SK-N-SH treated with all-trans-retinoic acid at 6 μM for 48 hours (cell line): ENCODE measurements at regions not wholly inside any gene's neighbourhood (a gene's known extent, or its start where the extent isn't known, plus 50 kb on each side); places are given as distances from the start of the nearest gene placed in this dataset.

Experiments
- ATAC-seq: fragments of 200-7000 bp; cut with Tn5 transposase; 3 replicates; pipeline ENCODE4 v1.9.1; 2020; ENCODE audit warnings: mild to moderate bottlenecking, moderate library complexity
- ARNTL ChIP-seq: fragments of 450-650 bp; formaldehyde crosslinking; IDR thresholded peaks from 2 replicates; pipeline ENCODE4 v1.5.0; 2020; ENCODE audit warnings: low read depth, mild to moderate bottlenecking, moderate library complexity, borderline replicate concordance
- BACH2 ChIP-seq: fragments of 250-450 bp; sonication (Bioruptor Pico); IDR thresholded peaks from 2 replicates; pipeline ENCODE4 v1.9.0; 2021; ENCODE audit warnings: mild to moderate bottlenecking, borderline replicate concordance
- CSDC2 ChIP-seq: fragments of 250-450 bp; sonication (Bioruptor Pico); IDR thresholded peaks from 2 replicates; pipeline ENCODE4 v1.5.0; 2020; ENCODE audit warnings: mild to moderate bottlenecking, moderate library complexity
- ESRRG ChIP-seq: fragments of 250-450 bp; sonication (Bioruptor Pico); IDR thresholded peaks from 2 replicates; pipeline ENCODE4 v1.6.1; 2021; ENCODE audit warnings: mild to moderate bottlenecking
- GLIS3 ChIP-seq: fragments of 250-450 bp; sonication (Bioruptor Pico); IDR thresholded peaks from 2 replicates; pipeline ENCODE4 v1.5.0; 2020; ENCODE audit warnings: mild to moderate bottlenecking, moderate library complexity
- ISL1 ChIP-seq: fragments of 250-450 bp; sonication (Bioruptor Pico); IDR thresholded peaks from 2 replicates; pipeline ENCODE4 v2.1.2; 2022; ENCODE audit warnings: mild to moderate bottlenecking, moderate library complexity
- OSR1 ChIP-seq: fragments of 250-450 bp; sonication (Bioruptor Pico); IDR thresholded peaks from 2 replicates; pipeline ENCODE4 v1.8.0; 2022; ENCODE audit warnings: moderate library complexity, mild to moderate bottlenecking, inconsistent platforms
- PATZ1 ChIP-seq: fragments of 250-450 bp; sonication (Bioruptor Pico); IDR thresholded peaks from 2 replicates; pipeline ENCODE4 v1.8.0; 2020; ENCODE audit warnings: mild to moderate bottlenecking, moderate library complexity, borderline replicate concordance
- POU6F1 ChIP-seq: fragments of 250-450 bp; sonication (Bioruptor Pico); IDR thresholded peaks from 2 replicates; pipeline ENCODE4 v1.8.0; 2021; ENCODE audit warnings: low read depth, mild to moderate bottlenecking, moderate library complexity, borderline replicate concordance
- PPARA ChIP-seq: fragments of 250-450 bp; sonication (Bioruptor Pico); IDR thresholded peaks from 2 replicates; pipeline ENCODE4 v1.5.0; 2020; ENCODE audit warnings: mild to moderate bottlenecking, borderline replicate concordance
- SNAI2 ChIP-seq: fragments of 250-450 bp; sonication (Bioruptor Pico); IDR thresholded peaks from 2 replicates; pipeline ENCODE4 v1.5.0; 2020; ENCODE audit warnings: mild to moderate bottlenecking, moderate library complexity
- TOX ChIP-seq: fragments of 250-450 bp; sonication (Bioruptor Pico); IDR thresholded peaks from 2 replicates; pipeline ENCODE4 v1.8.0; 2021; ENCODE audit warnings: mild to moderate bottlenecking, moderate library complexity, borderline replicate concordance
- ZC3H10 ChIP-seq: fragments of 250-450 bp; sonication (Bioruptor Pico); IDR thresholded peaks from 2 replicates; pipeline ENCODE4 v1.5.1; 2021; ENCODE audit warnings: mild to moderate bottlenecking, moderate library complexity
- ZFP3 ChIP-seq: fragments of 250-450 bp; sonication (Bioruptor Pico); IDR thresholded peaks from 2 replicates; pipeline ENCODE4 v1.5.0; 2020; ENCODE audit warnings: mild to moderate bottlenecking, moderate library complexity
- ZFP30 ChIP-seq: fragments of 450-650 bp; formaldehyde crosslinking; IDR thresholded peaks from 2 replicates; pipeline ENCODE4 v1.5.0; 2022; ENCODE audit warnings: mild to moderate bottlenecking, moderate library complexity
- ZNF565 ChIP-seq: fragments of 450-650 bp; formaldehyde crosslinking; conservative IDR thresholded peaks from 2 replicates; pipeline ENCODE4 v1.5.0; 2020; ENCODE audit warnings: low read depth, mild to moderate bottlenecking, moderate library complexity
- ZNF70 ChIP-seq: fragments of 450-650 bp; formaldehyde crosslinking; IDR thresholded peaks from 2 replicates; pipeline ENCODE4 v1.5.0; 2020; ENCODE audit warnings: mild to moderate bottlenecking, moderate library complexity

- no peak for TF ChIP-seq ZFP30 (CRISPR knock-in tag)
- TF ChIP-seq TOX (CRISPR knock-in tag) = no peak
- TF ChIP-seq ZNF565 (CRISPR knock-in tag) = no peak
- TF ChIP-seq OSR1 = no peak
- no peak for TF ChIP-seq ISL1 (CRISPR knock-in tag)
- no peak for TF ChIP-seq PATZ1 (CRISPR knock-in tag)
- TF ChIP-seq, all 23 proteins: peak for 0
- no peak for ATAC-seq
Measured at GRCh38 chr16:58904291-58904690, 170.2 kb upstream of the GOT2 start.

- no peak for TF ChIP-seq ZNF70 (CRISPR knock-in tag)
- no peak for TF ChIP-seq ISL1 (CRISPR knock-in tag)
- no peak for TF ChIP-seq ZNF565 (CRISPR knock-in tag)
- TF ChIP-seq, all 23 proteins: peak for 0
- ATAC-seq = no peak
Measured at GRCh38 chr16:58889516-58889915, 155.4 kb upstream of the GOT2 start.

GRCh38 chr16:58885528-58886170 lies 151.5 kb upstream of the GOT2 start:
- TF ChIP-seq ZNF565 (CRISPR knock-in tag) (no peak), SNAI2 (CRISPR knock-in tag) (no peak), ZC3H10 (CRISPR knock-in tag) (no peak), PATZ1 (CRISPR knock-in tag) (no peak), POU6F1 (CRISPR knock-in tag) (no peak), ZNF70 (CRISPR knock-in tag) (no peak), TOX (CRISPR knock-in tag) (no peak), ZFP30 (CRISPR knock-in tag) (no peak), ZFP3 (CRISPR knock-in tag) (no peak)
- TF ChIP-seq, all 23 proteins: peak for 0
- no peak for ATAC-seq

GRCh38 chr16:58884141-58884540 lies 150.0 kb upstream of the GOT2 start:
- TF ChIP-seq ISL1 (CRISPR knock-in tag) = no peak
- ATAC-seq = no peak

GRCh38 chr16:58883131-58883530 lies 149.0 kb upstream of the GOT2 start:
- no peak for ATAC-seq
- TF ChIP-seq TOX (CRISPR knock-in tag) (no peak), PATZ1 (CRISPR knock-in tag) (no peak), ESRRG (CRISPR knock-in tag) (no peak), PPARA (CRISPR knock-in tag) (no peak), ZNF70 (CRISPR knock-in tag) (no peak), ZNF565 (CRISPR knock-in tag) (no peak), BACH2 (CRISPR knock-in tag) (no peak), GLIS3 (no peak), CSDC2 (CRISPR knock-in tag) (no peak), OSR1 (no peak), ARNTL (CRISPR knock-in tag) (no peak), ZC3H10 (CRISPR knock-in tag) (no peak), ZFP30 (CRISPR knock-in tag) (no peak)
